ENCODE measurements at regions not wholly inside any gene's neighbourhood (a gene's known extent, or its start where the extent isn't known, plus 50 kb on each side); places are given as distances from the start of the nearest gene placed in this dataset.

DNA sequence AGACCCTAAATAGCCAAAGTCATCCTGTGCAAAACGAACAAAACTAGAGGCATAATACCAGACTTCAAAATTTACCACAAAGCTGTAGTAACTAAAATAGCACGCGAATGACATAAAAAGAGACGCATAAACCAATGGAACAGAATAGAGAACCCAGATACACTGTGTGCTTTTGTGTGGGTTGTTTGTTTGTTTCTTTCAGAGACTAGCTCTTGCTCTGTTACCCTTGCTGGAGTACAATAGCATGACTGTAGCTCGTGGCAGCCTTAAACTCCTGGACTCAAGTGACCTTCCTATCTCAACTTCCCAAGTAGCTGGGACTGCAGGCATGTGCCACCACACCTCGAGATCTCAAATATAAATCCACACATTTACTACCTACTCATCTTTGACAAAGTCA lies 1314.6 kb upstream of the GBE1 start:
- DNase-seq: no peak

DNA sequence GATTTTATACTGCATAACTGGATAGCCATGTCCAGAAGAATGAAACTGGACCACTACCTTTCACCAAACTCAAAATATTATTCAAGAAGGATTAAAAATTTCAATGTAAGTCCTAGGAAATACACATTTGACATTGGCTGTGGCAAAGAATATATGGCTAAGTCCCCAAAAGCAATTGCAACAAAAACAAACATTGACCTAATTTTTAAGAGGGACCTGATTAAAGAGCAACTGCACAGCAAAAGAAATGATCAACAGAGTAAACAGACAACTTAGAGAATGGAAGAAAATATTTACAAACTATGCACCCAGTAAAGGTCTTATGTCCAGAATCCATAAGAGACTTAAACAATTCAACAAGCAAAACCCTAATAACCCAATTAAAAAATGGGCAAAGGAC lies 1313.0 kb upstream of the GBE1 start:
- DNase-seq: no peak

DNA sequence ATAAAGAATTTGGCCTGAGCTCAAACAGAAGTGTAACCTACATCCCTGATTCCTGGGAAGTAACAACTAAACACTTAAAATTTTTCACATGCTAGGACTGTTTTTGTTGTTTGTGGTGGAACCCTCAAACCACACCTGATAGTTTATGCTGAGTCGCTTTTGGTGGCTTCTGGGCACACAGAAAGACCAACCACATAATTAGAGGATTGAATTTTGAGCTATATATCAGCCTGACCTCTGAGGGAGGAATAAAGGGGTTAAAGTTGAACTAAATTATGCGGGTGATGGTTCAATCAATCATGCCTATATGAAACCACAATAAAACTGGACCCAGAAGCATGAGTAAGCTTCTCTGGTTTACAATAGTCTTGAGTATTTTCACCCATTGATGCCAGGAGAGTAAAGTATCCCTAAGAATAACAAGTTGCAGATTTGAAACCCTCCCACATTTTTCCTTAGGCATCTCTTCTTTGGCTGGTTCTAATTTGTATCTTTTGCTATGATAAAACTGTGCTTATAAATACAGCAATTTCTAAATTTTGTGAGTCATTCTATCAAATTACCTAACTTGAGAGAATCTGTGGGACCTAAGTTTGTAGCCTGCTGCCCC lies 1304.5 kb upstream of the GBE1 start:
- DNase-seq: no peak

DNA sequence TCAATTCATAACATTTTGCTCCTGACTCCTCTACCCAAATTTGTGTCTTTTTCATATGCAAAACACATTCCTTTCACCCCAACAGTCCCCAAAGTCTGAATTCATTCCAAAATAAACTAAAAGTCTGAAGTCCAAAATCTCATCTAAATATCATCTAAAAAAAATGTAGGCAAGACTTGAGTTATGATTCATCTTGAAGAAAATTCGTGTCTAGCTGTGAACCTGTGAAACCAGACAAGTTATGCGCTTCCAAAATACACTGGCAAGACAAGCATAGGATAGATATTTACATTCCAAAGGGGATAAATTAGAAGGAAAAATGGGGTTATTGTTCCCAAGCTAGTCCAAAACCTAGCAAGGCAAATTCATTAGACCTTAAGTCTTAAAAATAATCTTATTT lies 1302.0 kb upstream of the GBE1 start:
- DNase-seq: no peak

DNA sequence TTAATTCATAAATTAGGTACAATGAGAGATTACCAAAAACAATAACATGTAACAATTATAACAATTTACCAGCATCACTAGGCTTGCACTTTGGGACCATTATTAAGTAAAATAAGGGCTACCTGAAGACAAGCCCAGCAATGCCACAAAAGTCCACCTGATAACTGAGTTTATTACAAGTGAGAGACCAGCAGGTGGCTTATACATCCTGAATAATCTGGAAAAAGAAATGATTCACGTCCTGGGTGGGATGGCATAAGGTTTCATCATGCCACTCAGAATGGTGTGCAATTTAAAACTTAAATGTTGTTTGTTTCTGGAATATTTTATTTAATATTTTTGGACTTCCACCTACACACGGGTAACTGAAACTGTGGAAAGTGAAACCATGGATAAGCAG lies 1287.1 kb upstream of the GBE1 start:
- DNase-seq: no peak

DNA sequence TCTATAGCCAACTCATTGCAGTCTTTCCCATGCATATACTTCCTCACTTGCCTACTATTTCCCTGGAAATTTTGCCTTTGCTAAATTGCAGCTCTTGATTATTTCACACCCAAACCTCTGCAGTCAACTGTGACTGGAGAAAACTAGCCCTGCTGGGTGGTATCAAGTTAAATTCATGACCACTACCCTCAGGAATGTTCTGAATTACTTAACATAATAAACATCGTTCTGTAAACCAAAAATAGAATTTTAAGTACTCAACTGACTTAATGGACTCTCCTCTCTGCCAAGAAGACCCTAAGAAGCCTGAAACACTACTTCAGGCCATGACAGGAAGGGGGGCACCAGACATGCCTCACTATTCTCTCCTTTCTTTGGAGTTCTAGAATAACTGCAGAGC lies 1278.0 kb upstream of the GBE1 start:
- DNase-seq: no peak

DNA sequence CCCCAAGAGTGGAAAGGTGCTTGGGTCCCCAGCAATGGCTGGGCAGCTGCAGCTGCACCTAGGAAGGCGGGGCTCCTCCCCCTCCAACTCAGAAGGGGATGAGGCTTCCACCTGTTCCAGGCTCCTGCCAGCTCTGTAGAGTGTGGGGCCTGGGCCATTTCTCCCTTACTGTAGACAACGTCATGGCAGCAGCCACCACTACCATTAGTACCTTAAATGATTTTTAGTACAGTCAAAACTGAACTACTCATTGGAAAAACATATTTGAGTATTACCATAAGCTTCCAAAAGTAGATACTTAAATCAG lies 1274.2 kb upstream of the GBE1 start:
- no peak for DNase-seq

DNA sequence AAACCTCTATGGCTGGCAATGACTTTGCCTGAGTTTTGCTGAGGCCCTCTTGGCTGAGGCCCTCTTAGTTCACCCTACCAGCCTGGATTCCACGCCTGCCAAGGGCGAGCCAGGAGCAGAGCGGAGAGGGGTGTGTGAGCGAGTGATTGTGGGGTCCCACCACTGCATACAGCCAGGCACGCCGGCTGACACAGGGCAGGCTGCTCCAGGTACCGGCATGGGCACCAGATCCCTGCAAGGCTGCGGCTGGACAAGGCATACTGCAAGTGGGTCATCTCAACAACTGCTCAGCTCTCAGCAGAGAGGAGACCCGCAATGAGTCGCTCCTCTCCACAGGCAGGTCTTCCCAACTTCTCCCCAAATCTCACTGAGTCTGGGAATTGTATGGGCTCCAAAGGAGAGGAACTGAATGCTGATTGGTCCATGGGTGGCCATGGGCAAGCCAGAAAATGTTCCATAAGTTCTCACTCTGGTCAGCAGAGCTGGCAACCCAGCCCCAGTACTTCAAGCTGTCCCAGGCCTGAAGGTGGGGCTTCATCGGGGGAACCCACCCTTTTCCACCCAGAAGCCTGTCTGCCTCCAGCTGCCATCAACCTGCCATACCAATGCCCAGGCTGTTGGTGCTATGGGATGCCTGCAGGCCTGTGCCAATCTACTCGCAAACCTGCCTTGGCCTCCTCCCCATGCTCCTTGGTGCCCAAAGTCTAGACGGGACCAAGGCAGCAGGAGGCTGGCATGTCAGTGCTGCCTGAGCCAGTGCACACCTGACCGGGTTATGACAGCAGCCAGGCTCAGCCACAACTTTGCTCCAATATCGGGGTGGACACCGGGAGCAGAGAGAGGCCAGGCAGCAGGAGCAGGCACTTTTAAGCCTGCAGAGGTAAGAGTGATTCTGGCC lies 1273.6 kb upstream of the GBE1 start:
- DNase-seq: no peak

DNA sequence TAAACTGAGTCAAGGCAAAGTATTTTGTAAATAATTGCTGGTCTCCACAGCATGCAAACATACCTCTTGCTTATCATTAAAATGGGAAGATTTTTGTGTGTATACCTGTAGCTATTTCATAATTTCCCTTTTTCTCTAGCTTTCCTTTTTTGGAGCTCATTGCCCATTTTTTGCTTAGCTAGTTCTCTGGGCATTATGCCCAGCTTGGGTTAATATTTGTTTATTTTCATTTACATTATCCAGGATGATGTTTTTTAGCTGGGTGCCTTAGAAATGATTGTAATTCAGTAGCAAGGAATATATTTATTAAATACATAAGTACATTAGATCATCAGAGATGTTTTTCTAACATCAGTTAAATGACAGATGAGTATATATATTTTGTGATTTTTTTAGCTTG lies 1271.7 kb upstream of the GBE1 start:
- DNase-seq: no peak

DNA sequence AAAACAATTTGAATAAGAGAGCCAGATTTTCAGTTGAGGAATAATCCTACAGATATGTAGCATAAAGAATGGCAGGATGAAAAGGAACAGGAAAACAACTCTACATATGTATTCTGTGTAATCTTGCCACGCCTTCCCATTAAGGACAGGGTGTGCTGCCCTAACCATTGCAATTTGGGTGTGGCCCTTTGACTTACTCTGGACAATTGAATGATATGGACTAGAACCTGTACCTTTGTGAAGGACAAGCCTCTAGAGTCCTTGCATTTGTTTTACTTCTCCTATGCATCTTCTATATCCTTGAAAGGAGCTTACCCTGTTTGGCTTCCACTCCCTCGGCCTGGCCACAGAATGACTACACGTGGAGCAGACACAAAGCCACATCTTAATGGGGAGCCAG lies 1261.6 kb upstream of the GBE1 start:
- no peak for DNase-seq

DNA sequence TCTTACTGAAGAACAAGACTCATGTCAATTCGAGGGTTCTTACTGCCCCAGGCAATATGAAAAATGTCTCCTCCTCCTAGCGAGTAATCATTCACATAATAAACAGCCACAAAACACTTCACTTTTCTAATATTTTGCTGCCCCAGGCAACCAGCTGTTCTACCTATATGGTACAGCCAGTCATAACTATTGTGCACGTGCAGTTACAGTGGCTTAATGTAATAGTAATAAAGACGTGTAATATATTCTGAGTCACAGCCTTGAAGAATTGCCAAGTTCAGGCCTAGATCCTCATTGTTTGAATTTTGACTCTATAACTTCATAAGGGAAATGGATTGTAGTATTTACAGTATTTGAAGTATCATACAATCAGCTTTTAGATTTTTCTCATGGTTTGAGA lies 1250.0 kb upstream of the GBE1 start:
- no peak for DNase-seq

DNA sequence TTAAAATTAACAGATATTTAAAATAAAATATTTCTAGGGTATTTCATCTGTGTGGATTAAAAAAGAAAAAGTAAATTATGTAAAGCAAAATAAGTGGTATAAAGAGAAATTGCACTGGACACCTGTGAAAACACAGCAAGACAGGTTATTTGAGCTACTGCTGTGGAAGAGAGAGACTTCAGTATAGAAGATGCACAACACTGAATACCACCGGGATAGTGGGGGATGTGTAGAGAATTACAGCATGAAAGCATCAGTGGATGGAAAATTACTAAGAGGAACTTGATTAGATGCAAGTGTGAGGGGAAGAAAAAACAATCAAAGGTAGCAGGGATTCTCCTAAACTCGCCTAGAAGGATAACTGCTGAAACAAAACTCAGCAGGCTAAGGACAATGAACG lies 1242.5 kb upstream of the GBE1 start:
- DNase-seq: no peak

DNA sequence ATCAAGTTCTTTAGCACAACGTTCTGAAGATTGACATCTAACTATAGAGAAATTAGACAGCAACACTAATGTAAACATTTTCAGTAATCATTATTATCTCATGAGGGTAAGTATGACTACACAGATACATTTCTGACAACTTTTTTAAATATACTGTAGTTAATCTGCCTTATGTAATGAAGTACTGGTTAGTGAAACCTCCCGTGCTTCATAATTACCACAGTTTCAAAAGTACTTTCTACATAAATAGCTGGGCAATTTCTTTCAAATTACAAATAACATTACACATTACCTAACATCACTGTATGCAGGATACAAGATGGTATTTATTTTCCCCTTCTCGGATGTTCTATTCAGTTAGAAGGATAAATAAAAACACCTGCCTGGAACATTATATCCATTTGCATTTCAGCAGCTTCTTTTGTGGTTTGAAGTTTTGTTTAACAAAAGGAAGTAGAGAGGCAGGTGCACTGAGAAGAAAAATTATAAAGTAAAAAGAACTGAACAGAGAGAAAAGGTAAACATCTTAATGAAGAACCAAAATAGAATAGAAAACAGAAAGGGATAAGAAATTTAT lies 1241.5 kb upstream of the GBE1 start:
- DNase-seq: no peak

DNA sequence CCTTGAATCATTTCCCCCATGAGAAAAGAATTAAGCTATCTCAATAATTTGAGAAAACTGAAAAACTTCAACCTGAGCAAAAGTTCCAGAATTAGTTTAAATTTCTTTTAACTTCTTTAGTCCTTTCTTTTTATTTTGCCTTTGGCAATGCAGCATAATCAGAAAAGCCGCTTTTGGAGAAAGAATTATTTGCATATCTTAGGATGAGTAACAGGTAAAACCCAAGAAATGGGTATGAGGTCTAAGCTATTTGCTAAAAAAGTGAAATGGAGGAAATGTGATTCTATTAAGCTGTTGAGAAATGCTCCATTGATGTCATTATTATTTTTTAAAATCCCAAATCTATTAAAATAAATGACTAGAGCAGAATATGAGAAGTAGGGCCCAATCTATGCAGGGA lies 1238.3 kb upstream of the GBE1 start:
- DNase-seq: no peak

DNA sequence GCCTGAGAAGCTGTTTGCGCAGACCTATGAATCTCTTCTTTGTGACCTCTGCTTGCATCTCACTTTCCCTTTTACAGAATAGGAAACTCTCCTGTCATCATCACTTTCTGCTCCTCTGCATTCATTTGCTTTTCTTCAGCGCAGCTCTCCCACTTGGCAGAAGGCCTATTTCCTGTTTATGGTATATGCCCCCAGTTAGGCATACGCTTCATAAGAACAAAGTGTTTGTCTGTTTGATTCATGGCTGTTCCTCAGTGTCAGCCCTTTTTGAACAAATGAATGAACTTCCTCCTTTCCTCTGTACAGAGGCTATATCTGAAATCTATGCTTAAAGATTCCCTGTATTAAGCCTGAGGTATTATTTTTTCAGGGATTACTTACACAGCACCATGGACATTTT lies 1216.9 kb upstream of the GBE1 start:
- DNase-seq: no peak

DNA sequence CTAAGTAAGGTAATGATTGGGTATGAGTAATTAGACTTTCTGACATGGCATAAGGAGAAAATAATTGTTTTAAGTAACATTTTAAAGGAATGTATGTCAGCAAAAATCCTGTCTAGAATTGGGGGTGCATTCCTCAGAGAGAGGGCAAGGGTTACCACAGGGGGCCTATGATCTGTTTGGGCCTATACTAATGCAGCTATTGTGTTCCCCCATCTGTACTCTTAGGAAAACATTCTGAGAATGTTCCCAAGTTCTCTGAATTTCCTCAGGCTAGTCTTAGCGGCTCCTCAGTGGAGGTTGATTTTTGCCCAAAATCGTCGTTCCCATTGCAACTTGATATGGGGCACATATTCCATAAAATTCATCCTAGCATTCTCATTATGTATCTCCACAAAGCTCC lies 1216.4 kb upstream of the GBE1 start:
- no peak for DNase-seq

DNA sequence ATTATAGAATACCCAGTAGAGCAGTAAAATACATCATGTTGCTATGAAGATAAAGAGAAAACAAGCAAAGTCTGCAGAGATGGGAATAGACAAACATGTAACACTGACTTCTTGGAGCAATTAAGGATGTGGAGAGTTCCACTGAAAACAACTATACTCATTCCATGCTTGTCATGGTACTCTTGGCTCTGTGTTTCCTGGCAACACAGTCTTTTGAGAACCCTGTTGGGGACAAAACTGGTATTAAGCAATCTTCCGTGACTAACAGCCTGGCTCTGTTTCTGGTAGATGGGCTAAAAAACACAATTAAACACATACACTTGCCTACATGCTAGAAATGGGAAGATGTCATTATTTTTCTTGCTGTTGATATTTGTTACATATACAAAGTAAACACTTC lies 1212.3 kb upstream of the GBE1 start:
- no peak for DNase-seq

DNA sequence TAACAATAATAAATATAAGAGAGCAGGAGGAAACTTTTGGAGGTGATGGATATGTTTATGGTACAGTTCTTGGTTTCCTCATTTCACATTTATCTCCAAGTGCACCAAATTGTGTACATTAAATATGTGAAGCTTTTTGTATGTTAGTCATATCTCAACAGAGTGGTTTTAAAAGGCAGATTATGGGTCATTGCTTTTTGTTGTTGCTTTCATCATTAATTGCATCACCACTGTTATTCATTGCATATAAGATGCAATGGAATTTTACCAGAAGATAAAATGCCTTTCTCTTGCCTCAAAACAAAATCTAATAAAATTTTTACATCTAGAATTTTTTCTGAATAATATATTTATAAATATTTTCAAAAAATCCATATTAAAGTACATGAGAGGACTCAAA lies 1198.9 kb upstream of the GBE1 start:
- DNase-seq: no peak

DNA sequence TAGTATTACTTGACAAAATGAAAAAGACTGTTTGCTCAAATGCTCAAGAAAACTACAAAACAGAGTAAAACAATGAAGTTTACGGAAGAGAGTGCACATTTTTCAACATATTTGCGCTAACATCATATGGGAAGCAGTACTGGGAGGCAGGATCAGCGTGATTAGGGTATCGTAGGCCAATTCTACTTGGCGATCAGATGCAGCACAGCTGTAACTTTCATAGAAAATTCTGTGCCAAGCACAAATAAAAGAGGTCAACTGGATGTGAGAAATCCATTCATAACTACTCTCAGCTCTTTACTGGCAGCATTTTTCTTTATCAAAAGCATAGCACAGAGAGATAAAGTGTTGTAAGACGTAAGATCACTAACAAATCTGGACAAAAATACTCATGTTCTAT lies 1196.3 kb upstream of the GBE1 start:
- no peak for DNase-seq

DNA sequence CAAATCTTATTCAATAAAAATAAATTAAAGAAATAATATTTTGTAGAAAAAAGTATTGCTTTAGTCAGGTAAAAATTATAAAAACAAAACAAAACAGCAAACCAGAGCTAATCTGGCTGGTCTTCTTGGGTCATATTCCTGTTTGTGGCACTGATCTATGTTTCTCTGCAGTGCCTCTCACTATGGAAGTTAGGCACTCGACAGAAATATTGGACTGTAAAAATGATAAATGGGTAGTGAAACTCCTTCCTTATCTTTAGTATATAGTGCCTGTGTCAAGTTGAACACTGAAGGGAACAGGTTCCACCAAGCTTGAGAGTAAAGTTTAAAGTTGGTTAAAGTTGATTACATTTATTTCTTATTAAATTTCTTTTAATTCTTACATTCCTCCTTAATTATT lies 1195.6 kb upstream of the GBE1 start:
- no peak for DNase-seq

DNA sequence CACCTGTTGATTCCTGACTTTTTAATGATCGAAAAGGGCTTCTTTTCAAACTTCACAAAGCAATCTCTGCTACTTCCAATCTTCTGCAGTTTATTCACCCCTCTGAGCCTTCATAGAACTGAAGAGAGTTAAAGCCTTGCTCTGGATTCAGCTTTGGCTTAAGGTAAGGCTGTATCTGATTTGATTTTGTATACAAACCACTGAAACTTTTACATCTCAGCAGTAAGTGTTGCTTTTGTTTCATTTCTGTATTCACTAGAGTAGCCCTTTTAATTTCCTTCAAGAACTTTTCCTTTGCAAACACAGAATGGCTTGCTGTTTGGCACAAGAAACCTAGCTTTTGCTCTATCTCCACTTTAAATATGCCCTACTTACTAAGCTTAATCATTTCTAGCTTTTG lies 1193.0 kb upstream of the GBE1 start:
- no peak for DNase-seq

DNA sequence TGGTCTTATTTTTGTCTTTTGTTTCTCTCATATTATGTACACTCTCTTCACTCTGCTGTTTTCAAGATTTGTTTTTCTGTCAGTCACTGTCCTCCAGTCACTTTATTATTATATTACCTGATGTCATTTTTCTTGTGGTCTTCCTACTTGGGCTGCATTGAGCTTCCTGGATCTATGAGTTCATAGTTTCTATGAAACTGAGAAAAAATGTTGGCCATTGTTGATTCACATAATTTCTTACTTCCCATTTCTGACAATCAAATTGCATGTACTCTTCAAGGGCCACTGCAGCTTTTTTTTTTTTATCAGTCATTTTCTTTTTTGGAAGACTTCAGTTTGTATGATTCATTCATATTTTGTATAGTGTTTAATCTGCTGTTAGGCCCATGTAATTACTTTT lies 1180.6 kb upstream of the GBE1 start:
- no peak for DNase-seq

DNA sequence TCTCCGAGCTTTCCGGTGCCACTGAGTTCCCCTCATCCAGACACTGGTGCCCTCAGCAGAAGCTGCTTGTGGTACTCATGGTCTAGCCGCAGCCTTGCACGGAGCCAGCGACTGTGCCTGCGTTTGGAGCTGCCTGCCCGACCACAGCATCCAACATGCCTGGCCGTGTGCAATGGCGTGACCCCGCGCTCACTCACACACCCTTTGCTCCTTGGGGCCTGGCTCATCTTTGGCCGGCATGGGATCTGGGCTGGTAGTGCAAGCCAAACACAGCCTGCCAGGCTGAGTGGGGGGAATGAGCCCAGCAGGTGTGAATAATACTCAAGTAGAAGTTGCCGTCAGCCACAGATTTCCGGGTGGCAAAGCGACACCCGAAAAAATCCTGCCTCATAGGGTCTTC lies 1178.7 kb upstream of the GBE1 start:
- DNase-seq: no peak

DNA sequence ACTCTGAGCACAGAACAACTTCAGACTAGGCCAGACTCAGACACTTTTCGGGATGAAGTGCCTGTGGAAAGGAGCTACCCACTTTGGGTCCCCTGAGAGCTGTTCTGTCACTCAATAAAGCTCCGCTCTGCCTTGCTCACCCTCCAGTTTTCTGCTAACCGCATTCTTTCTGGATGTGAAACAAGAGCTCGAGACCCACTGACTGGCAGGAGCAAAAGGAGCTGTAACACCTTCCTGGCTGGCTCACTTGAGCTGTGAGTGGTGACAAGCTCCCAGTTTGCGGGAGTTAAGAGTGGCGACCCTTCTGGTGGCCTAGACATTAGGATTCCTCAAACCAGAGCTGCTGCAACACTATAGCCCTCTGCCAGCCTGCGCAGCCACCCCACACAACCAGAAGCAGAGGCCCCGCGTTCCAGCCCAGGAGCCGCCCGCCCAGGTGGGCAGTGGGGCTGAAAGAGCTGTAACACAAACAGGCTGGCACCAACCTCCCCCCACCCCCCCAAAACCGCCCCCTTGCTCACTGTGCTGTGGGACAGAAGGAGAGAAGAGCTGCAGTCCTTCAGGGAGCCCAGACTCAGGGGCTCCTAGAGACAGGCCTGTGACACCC lies 1178.1 kb upstream of the GBE1 start:
- DNase-seq: no peak

All from midbrain (tissue), 1 donor.